ENCODE measurements at regions not wholly inside any gene's neighbourhood (a gene's known extent, or its start where the extent isn't known, plus 50 kb on each side); places are given as distances from the start of the nearest gene placed in this dataset.

- no peak for ATAC-seq
- no peaks in the 10 kb centered on the region for H3K9me3 ChIP-seq (ENCODE audit: control insufficient read depth, low read length, poor library complexity, severe bottlenecking)
- Mint-ChIP-seq H3K27ac (no peak overlapping the region), H3K27me3 (no peaks in the 10 kb centered on the region), H3K4me1 (no peaks in the 10 kb centered on the region), H3K4me3 (no peak overlapping the region), H3K36me3 (ENCODE audit: low read depth) (no peaks in the 10 kb centered on the region)
- no peak for DNase-seq
These were observed 216.5 kb upstream of the CST7 start for GRCh38 chr20:24732599-24732998.

GRCh38 chr20:24733416-24733815, 215.7 kb upstream of the CST7 start:
- H3K9me3 ChIP-seq (ENCODE audit: control insufficient read depth, low read length, poor library complexity, severe bottlenecking), result no peaks in the 10 kb centered on the region
- Mint-ChIP-seq H3K4me1 (no peaks in the 10 kb centered on the region), H3K27ac (no peak overlapping the region), H3K4me3 (no peak overlapping the region), H3K36me3 (ENCODE audit: low read depth) (no peaks in the 10 kb centered on the region), H3K27me3 (no peaks in the 10 kb centered on the region)
- ATAC-seq, result no peak
- DNase-seq, result no peak

GRCh38 chr20:24734139-24734538, 214.9 kb upstream of the CST7 start:
- H3K4me3 Mint-ChIP-seq, result no peak overlapping the region
- no peaks in the 10 kb centered on the region for H3K27me3 Mint-ChIP-seq
- DNase-seq (no peak), ATAC-seq (no peak)
- H3K4me1 Mint-ChIP-seq, result peaks cover 3% of the 10 kb centered on the region
- no peaks in the 10 kb centered on the region for H3K36me3 Mint-ChIP-seq (ENCODE audit: low read depth)
- no peaks in the 10 kb centered on the region for H3K9me3 ChIP-seq (ENCODE audit: control insufficient read depth, low read length, poor library complexity, severe bottlenecking)
- no peak overlapping the region for H3K27ac Mint-ChIP-seq

GRCh38 chr20:24735263-24735662, 213.8 kb upstream of the CST7 start:
- H3K9me3 ChIP-seq (ENCODE audit: control insufficient read depth, low read length, poor library complexity, severe bottlenecking), result no peaks in the 10 kb centered on the region
- ATAC-seq (no peak), DNase-seq (no peak)
- Mint-ChIP-seq H3K27ac (no peak overlapping the region), H3K27me3 (no peaks in the 10 kb centered on the region), H3K4me1 (peaks cover 7% of the 10 kb centered on the region), H3K4me3 (no peak overlapping the region), H3K36me3 (ENCODE audit: low read depth) (no peaks in the 10 kb centered on the region)

GRCh38 chr20:24736131-24736843, 212.8 kb upstream of the CST7 start:
- no peak for DNase-seq
- no peaks in the 10 kb centered on the region for H3K27me3 Mint-ChIP-seq
- no peaks in the 10 kb centered on the region for H3K36me3 Mint-ChIP-seq (ENCODE audit: low read depth)
- no peak overlapping the region for H3K27ac Mint-ChIP-seq
- H3K9me3 ChIP-seq (ENCODE audit: control insufficient read depth, low read length, poor library complexity, severe bottlenecking), result no peaks in the 10 kb centered on the region
- no peak overlapping the region for H3K4me3 Mint-ChIP-seq
- peaks cover 7% of the 10 kb centered on the region for H3K4me1 Mint-ChIP-seq
- no peak for ATAC-seq

GRCh38 chr20:24736844-24737211, 212.2 kb upstream of the CST7 start:
- Mint-ChIP-seq H3K27me3 (no peaks in the 10 kb centered on the region), H3K36me3 (ENCODE audit: low read depth) (no peaks in the 10 kb centered on the region), H3K4me1 (peaks cover 7% of the 10 kb centered on the region), H3K27ac (no peak overlapping the region), H3K4me3 (no peak overlapping the region)
- DNase-seq (no peak), ATAC-seq (no peak)
- no peaks in the 10 kb centered on the region for H3K9me3 ChIP-seq (ENCODE audit: control insufficient read depth, low read length, poor library complexity, severe bottlenecking)

- Mint-ChIP-seq H3K27me3 (no peaks in the 10 kb centered on the region), H3K4me1 (peaks cover 7% of the 10 kb centered on the region), H3K4me3 (no peak overlapping the region), H3K36me3 (ENCODE audit: low read depth) (no peaks in the 10 kb centered on the region), H3K27ac (peak overlapping the region; percentile 39)
- ATAC-seq (no peak), DNase-seq (no peak)
- H3K9me3 ChIP-seq (ENCODE audit: control insufficient read depth, low read length, poor library complexity, severe bottlenecking), result no peaks in the 10 kb centered on the region
These were observed 211.7 kb upstream of the CST7 start for GRCh38 chr20:24737212-24737850.

- Mint-ChIP-seq H3K27me3 (no peaks in the 10 kb centered on the region), H3K27ac (peak overlapping the region; percentile 47), H3K36me3 (ENCODE audit: low read depth) (no peaks in the 10 kb centered on the region), H3K4me3 (no peak overlapping the region), H3K4me1 (peaks cover 7% of the 10 kb centered on the region)
- DNase-seq, result no peak
- no peaks in the 10 kb centered on the region for H3K9me3 ChIP-seq (ENCODE audit: control insufficient read depth, low read length, poor library complexity, severe bottlenecking)
- no peak for ATAC-seq
These were observed 210.9 kb upstream of the CST7 start for GRCh38 chr20:24738058-24738775.

GRCh38 chr20:24738981-24739633, 210.0 kb upstream of the CST7 start:
- no peaks in the 10 kb centered on the region for H3K36me3 Mint-ChIP-seq (ENCODE audit: low read depth)
- H3K9me3 ChIP-seq (ENCODE audit: control insufficient read depth, low read length, poor library complexity, severe bottlenecking), result no peaks in the 10 kb centered on the region
- H3K27ac Mint-ChIP-seq, result peak overlapping the region; percentile 47
- H3K27me3 Mint-ChIP-seq, result no peaks in the 10 kb centered on the region
- peak overlapping the region; percentile 67 for H3K4me3 Mint-ChIP-seq
- ATAC-seq (no peak), DNase-seq (no peak)
- H3K4me1 Mint-ChIP-seq, result peaks cover 7% of the 10 kb centered on the region

GRCh38 chr20:24739746-24740145, 209.3 kb upstream of the CST7 start:
- no peaks in the 10 kb centered on the region for H3K27me3 Mint-ChIP-seq
- H3K9me3 ChIP-seq (ENCODE audit: control insufficient read depth, low read length, poor library complexity, severe bottlenecking), result no peaks in the 10 kb centered on the region
- peaks cover 7% of the 10 kb centered on the region for H3K4me1 Mint-ChIP-seq
- H3K27ac Mint-ChIP-seq, result peak overlapping the region; percentile 14
- DNase-seq, result no peak
- H3K36me3 Mint-ChIP-seq (ENCODE audit: low read depth), result no peaks in the 10 kb centered on the region
- peak overlapping the region; percentile 67 for H3K4me3 Mint-ChIP-seq
- ATAC-seq, result no peak

- H3K27ac Mint-ChIP-seq, result no peak overlapping the region
- H3K36me3 Mint-ChIP-seq (ENCODE audit: low read depth), result no peaks in the 10 kb centered on the region
- ATAC-seq, result no peak
- DNase-seq, result no peak
- no peak overlapping the region for H3K4me3 Mint-ChIP-seq
- H3K4me1 Mint-ChIP-seq, result peaks cover 7% of the 10 kb centered on the region
- H3K27me3 Mint-ChIP-seq, result peaks cover 10% of the 10 kb centered on the region
- H3K9me3 ChIP-seq (ENCODE audit: control insufficient read depth, low read length, poor library complexity, severe bottlenecking), result no peaks in the 10 kb centered on the region
These were observed 207.5 kb upstream of the CST7 start for GRCh38 chr20:24741493-24742072.

GRCh38 chr20:24742436-24742835, 206.6 kb upstream of the CST7 start:
- DNase-seq, result no peak
- no peak for ATAC-seq
- H3K4me3 Mint-ChIP-seq, result no peak overlapping the region
- no peaks in the 10 kb centered on the region for H3K9me3 ChIP-seq (ENCODE audit: control insufficient read depth, low read length, poor library complexity, severe bottlenecking)
- peaks cover 7% of the 10 kb centered on the region for H3K4me1 Mint-ChIP-seq
- peaks cover 19% of the 10 kb centered on the region for H3K27me3 Mint-ChIP-seq
- H3K36me3 Mint-ChIP-seq (ENCODE audit: low read depth), result no peaks in the 10 kb centered on the region
- no peak overlapping the region for H3K27ac Mint-ChIP-seq

GRCh38 chr20:24742989-24743388, 206.1 kb upstream of the CST7 start:
- no peak for DNase-seq
- H3K4me1 Mint-ChIP-seq, result peaks cover 7% of the 10 kb centered on the region
- H3K4me3 Mint-ChIP-seq, result no peak overlapping the region
- H3K27me3 Mint-ChIP-seq, result peaks cover 25% of the 10 kb centered on the region
- ATAC-seq, result no peak
- no peak overlapping the region for H3K27ac Mint-ChIP-seq
- no peaks in the 10 kb centered on the region for H3K36me3 Mint-ChIP-seq (ENCODE audit: low read depth)
- no peaks in the 10 kb centered on the region for H3K9me3 ChIP-seq (ENCODE audit: control insufficient read depth, low read length, poor library complexity, severe bottlenecking)
